ENCODE measurements at regions not wholly inside any gene's neighbourhood (a gene's known extent, or its start where the extent isn't known, plus 50 kb on each side); places are given as distances from the start of the nearest gene placed in this dataset.

DNA sequence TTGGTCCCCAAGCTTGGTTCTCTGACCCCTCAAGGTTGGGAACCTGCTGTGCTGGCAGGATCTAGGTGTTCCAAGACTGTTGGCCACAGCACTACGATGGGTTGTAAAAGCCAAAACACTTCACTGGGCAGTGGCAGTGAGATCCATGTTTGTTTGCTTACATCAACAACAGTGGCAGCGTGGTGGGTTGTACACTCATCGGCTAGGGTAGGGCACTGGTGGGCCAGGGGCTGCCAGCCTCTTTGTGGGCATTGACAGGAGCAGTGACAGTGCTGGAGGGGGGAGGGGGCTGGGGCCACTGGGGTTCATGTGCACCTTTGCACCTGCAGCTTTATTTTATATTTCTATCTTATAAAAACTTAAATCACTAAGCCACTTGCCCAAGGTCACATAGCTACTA lies 126.7 kb upstream of the ZWINT start:
- Histone ChIP-seq H3K9ac (ENCODE audit: low read length) (no peak overlapping the region), H2AFZ (ENCODE audit: low read depth, low read length) (no peak overlapping the region), H3K4me2 (ENCODE audit: low read length) (no peak overlapping the region), H3K4me1 (ENCODE audit: low read length) (peaks cover 5% of the 10 kb centered on the region), H3K9me3 (ENCODE audit: insufficient read depth, low read length) (no peaks in the 10 kb centered on the region), H3K36me3 (replicated peaks; ENCODE audit: low read depth, low read length) (no peaks in the 10 kb centered on the region), H3K79me2 (ENCODE audit: low read length) (no peaks in the 10 kb centered on the region), H3K4me3 (ENCODE audit: low read length) (no peak overlapping the region), H3K27me3 (ENCODE audit: low read depth, low read length) (no peaks in the 10 kb centered on the region), H4K20me1 (ENCODE audit: insufficient read depth, low read length) (no peaks in the 10 kb centered on the region), H3K27ac (ENCODE audit: low read length) (no peak overlapping the region)
- TF ChIP-seq, protein P1, sequence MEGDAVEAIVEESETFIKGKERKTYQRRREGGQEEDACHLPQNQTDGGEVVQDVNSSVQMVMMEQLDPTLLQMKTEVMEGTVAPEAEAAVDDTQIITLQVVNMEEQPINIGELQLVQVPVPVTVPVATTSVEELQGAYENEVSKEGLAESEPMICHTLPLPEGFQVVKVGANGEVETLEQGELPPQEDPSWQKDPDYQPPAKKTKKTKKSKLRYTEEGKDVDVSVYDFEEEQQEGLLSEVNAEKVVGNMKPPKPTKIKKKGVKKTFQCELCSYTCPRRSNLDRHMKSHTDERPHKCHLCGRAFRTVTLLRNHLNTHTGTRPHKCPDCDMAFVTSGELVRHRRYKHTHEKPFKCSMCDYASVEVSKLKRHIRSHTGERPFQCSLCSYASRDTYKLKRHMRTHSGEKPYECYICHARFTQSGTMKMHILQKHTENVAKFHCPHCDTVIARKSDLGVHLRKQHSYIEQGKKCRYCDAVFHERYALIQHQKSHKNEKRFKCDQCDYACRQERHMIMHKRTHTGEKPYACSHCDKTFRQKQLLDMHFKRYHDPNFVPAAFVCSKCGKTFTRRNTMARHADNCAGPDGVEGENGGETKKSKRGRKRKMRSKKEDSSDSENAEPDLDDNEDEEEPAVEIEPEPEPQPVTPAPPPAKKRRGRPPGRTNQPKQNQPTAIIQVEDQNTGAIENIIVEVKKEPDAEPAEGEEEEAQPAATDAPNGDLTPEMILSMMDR (IDR thresholded peaks at IDR 0.05; ENCODE audit: low read depth, low read length), result no peak
- no peak for TF ChIP-seq EZH2phosphoT487 (IDR thresholded peaks at IDR 0.05; ENCODE audit: low read depth)

- H3K9me3 ChIP-seq (ENCODE audit: insufficient read depth, low read length), result no peaks in the 10 kb centered on the region
- no peaks in the 10 kb centered on the region for H3K36me3 ChIP-seq (replicated peaks; ENCODE audit: low read depth, low read length)
- no peak overlapping the region for H3K9ac ChIP-seq (ENCODE audit: low read length)
- H2AFZ ChIP-seq (ENCODE audit: low read depth, low read length), result no peak overlapping the region
- no peaks in the 10 kb centered on the region for H3K27me3 ChIP-seq (ENCODE audit: low read depth, low read length)
- TF ChIP-seq, protein P1 (IDR thresholded peaks at IDR 0.05; ENCODE audit: low read depth, low read length), result no peak
- no peak for TF ChIP-seq EZH2phosphoT487 (IDR thresholded peaks at IDR 0.05; ENCODE audit: low read depth)
- no peak overlapping the region for H3K4me3 ChIP-seq (ENCODE audit: low read length)
- no peaks in the 10 kb centered on the region for H3K79me2 ChIP-seq (ENCODE audit: low read length)
- peaks cover 22% of the 10 kb centered on the region for H3K4me1 ChIP-seq (ENCODE audit: low read length)
- no peaks in the 10 kb centered on the region for H4K20me1 ChIP-seq (ENCODE audit: insufficient read depth, low read length)
- no peak overlapping the region for H3K27ac ChIP-seq (ENCODE audit: low read length)
- H3K4me2 ChIP-seq (ENCODE audit: low read length), result no peak overlapping the region
Measured at GRCh38 chr10:56481521-56482091, 120.5 kb upstream of the ZWINT start.

GRCh38 chr10:56472978-56473377 lies 111.9 kb upstream of the ZWINT start:
- Histone ChIP-seq H3K4me3 (ENCODE audit: low read length) (no peak overlapping the region), H3K27me3 (ENCODE audit: low read depth, low read length) (no peaks in the 10 kb centered on the region), H3K27ac (ENCODE audit: low read length) (no peak overlapping the region), H4K20me1 (ENCODE audit: insufficient read depth, low read length) (no peaks in the 10 kb centered on the region), H3K79me2 (ENCODE audit: low read length) (no peaks in the 10 kb centered on the region), H3K4me1 (ENCODE audit: low read length) (no peaks in the 10 kb centered on the region), H3K9me3 (ENCODE audit: insufficient read depth, low read length) (no peaks in the 10 kb centered on the region), H2AFZ (ENCODE audit: low read depth, low read length) (no peak overlapping the region), H3K9ac (ENCODE audit: low read length) (no peak overlapping the region), H3K4me2 (ENCODE audit: low read length) (no peak overlapping the region), H3K36me3 (replicated peaks; ENCODE audit: low read depth, low read length) (no peaks in the 10 kb centered on the region)
- TF ChIP-seq, protein P1 (IDR thresholded peaks at IDR 0.05; ENCODE audit: low read depth, low read length), result no peak
- no peak for TF ChIP-seq EZH2phosphoT487 (IDR thresholded peaks at IDR 0.05; ENCODE audit: low read depth)

- Histone ChIP-seq H3K4me2 (ENCODE audit: low read length) (no peak overlapping the region), H3K9ac (ENCODE audit: low read length) (no peak overlapping the region), H3K27ac (ENCODE audit: low read length) (no peak overlapping the region), H3K27me3 (ENCODE audit: low read depth, low read length) (no peaks in the 10 kb centered on the region), H3K36me3 (replicated peaks; ENCODE audit: low read depth, low read length) (no peaks in the 10 kb centered on the region), H3K4me1 (ENCODE audit: low read length) (no peaks in the 10 kb centered on the region), H3K9me3 (ENCODE audit: insufficient read depth, low read length) (no peaks in the 10 kb centered on the region), H4K20me1 (ENCODE audit: insufficient read depth, low read length) (no peaks in the 10 kb centered on the region), H3K79me2 (ENCODE audit: low read length) (no peaks in the 10 kb centered on the region), H3K4me3 (ENCODE audit: low read length) (no peak overlapping the region), H2AFZ (ENCODE audit: low read depth, low read length) (no peak overlapping the region)
- TF ChIP-seq EZH2phosphoT487 (IDR thresholded peaks at IDR 0.05; ENCODE audit: low read depth), result no peak
- TF ChIP-seq, protein P1 (IDR thresholded peaks at IDR 0.05; ENCODE audit: low read depth, low read length), result no peak
Measured at GRCh38 chr10:56470701-56471100, 109.6 kb upstream of the ZWINT start.

Data from OCI-LY3 (cell line).